ENCODE measurements at regions not wholly inside any gene's neighbourhood (a gene's known extent, or its start where the extent isn't known, plus 50 kb on each side); places are given as distances from the start of the nearest gene placed in this dataset.

DNA sequence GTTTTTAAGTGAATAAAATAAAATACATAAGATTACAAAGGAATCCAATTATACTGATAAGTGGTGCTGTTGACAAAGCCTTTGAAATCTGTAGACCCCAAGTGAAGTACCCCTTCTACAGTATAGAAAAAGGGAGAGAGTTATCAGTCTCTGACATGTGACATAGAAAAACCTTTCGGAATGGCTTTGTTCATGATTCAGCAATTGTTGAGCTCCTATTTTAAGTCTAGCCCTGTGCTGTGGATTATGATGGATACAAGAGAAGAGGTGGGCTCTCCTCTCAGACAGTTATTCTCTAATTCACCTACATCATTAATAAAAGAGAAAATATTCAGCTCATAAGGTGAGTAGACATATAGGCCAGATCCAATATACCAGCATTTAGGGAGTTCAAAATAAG is 53.3 kb upstream of the ITPKB start:
- TF ChIP-seq, protein P1, sequence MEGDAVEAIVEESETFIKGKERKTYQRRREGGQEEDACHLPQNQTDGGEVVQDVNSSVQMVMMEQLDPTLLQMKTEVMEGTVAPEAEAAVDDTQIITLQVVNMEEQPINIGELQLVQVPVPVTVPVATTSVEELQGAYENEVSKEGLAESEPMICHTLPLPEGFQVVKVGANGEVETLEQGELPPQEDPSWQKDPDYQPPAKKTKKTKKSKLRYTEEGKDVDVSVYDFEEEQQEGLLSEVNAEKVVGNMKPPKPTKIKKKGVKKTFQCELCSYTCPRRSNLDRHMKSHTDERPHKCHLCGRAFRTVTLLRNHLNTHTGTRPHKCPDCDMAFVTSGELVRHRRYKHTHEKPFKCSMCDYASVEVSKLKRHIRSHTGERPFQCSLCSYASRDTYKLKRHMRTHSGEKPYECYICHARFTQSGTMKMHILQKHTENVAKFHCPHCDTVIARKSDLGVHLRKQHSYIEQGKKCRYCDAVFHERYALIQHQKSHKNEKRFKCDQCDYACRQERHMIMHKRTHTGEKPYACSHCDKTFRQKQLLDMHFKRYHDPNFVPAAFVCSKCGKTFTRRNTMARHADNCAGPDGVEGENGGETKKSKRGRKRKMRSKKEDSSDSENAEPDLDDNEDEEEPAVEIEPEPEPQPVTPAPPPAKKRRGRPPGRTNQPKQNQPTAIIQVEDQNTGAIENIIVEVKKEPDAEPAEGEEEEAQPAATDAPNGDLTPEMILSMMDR (IDR thresholded peaks at IDR 0.05), result no peak
- TF ChIP-seq POLR2A (IDR thresholded peaks at IDR 0.05), result no peak
